ENCODE measurements at regions not wholly inside any gene's neighbourhood (a gene's known extent, or its start where the extent isn't known, plus 50 kb on each side); places are given as distances from the start of the nearest gene placed in this dataset.

DNA sequence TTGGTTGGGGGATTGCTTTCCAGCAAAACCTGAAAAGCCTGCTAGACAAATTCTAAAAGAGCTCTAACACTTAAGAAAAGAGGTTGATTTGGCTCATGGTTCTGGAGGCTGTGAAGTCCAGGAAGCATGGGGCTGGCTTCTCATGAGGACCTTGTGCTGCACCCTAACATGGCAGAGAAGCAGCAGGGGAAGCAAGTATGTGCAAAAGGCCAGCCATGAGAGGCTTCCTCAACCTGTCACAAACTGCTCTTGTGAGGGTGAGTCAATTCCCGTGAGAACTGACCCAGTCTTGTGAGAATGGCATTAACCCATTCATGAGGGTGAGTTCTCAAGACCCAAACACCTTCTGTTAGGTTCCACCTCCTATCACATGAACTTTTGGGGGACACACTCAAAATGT is 54.3 kb upstream of the IGFBP3 start:
- H3K9ac ChIP-seq (replicated peaks in 1 of 4; ENCODE audit: extremely low read depth in 1 of 4, low read depth in 3 of 4, low read length in 3 of 4) = no peak overlapping the region
- H2BK15ac ChIP-seq (ENCODE audit: low read length) = no peak overlapping the region
- no peak overlapping the region for H3K18ac ChIP-seq (ENCODE audit: extremely low read depth, low read length)
- H2AFZ ChIP-seq (ENCODE audit: low read length) = no peak overlapping the region
- H3K14ac ChIP-seq (ENCODE audit: insufficient read length) = no peak overlapping the region
- CTCF ChIA-PET (ENCODE audit: partially characterized antibody) = interaction anchor here (0.7 to 1.0 kb wide), 2 partner anchors 37 to 1194 kb away, joined by 3 read pairs; no protein-coding TSS in a partner anchor
- peaks cover 0 to 7% (median 6%) of the 10 kb centered on the region in 4 experiments; a peak in 5 of 7 replicates for H3K4me1 ChIP-seq (replicated peaks in 1 of 4; ENCODE audit: control insufficient read depth in 3 of 4, insufficient read depth in 4 of 4, low read length in 3 of 4)
- no peak overlapping the region for H2BK12ac ChIP-seq (ENCODE audit: low read depth, low read length)
- no peak overlapping the region for H4K91ac ChIP-seq (replicated peaks; ENCODE audit: insufficient read length, low read length)
- H3K4ac ChIP-seq (replicated peaks; ENCODE audit: insufficient read length, low read depth, low read length) = no peak overlapping the region
- H3K79me1 ChIP-seq (ENCODE audit: low read depth, low read length) = no peaks in the 10 kb centered on the region
- WGBS, 2 experiments (ENCODE audit: extremely low coverage in 1 of 2, insufficient coverage in 1 of 2, insufficient read length in 1 of 2, insufficient replicate concordance in 2 of 2, low coverage in 1 of 2, low lambda C conversion rate in 2 of 2, missing lambda C conversion rate in 1 of 2) = 100% methylated on average over 1 of the region's 1 CpG; no CpG with 5 or more reads in 1 of the 2 experiments
- no peak overlapping the region for H3K56ac ChIP-seq (replicated peaks; ENCODE audit: insufficient read length, low read depth, low read length)
- TF ChIP-seq JUN (IDR thresholded peaks at IDR 0.05; ENCODE audit: low read depth, low read length) = no peak
- no peak overlapping the region for H2AK5ac ChIP-seq (ENCODE audit: low read depth, low read length)
- no peak overlapping the region for H3K4me2 ChIP-seq (ENCODE audit: insufficient read depth in 1 of 2, low read depth in 2 of 2, low read length in 2 of 2)
- no peaks in the 10 kb centered on the region for H3K23me2 ChIP-seq (ENCODE audit: low read depth, low read length)
- POLR2A ChIA-PET (ENCODE audit: partially characterized antibody) = no interaction called here
- no peak overlapping the region for H4K8ac ChIP-seq (ENCODE audit: extremely low read depth, insufficient read depth, low read length)
- no peak overlapping the region for H3K27ac ChIP-seq (ENCODE audit: low read depth, low read length)
- no peaks in the 10 kb centered on the region for H3K36me3 ChIP-seq (ENCODE audit: control insufficient read depth in 2 of 4, insufficient read depth in 4 of 4, low read length in 3 of 4)
- no peak overlapping the region for H2BK120ac ChIP-seq (replicated peaks; ENCODE audit: low read depth, low read length)
- no peak overlapping the region for H2BK5ac ChIP-seq (ENCODE audit: low read depth, low read length)
- no peaks in the 10 kb centered on the region for H4K20me1 ChIP-seq (replicated peaks in 1 of 2; ENCODE audit: control insufficient read depth in 1 of 2, insufficient read depth in 2 of 2, low read length in 2 of 2)
- no peaks in the 10 kb centered on the region for H3K79me2 ChIP-seq (ENCODE audit: control insufficient read depth in 1 of 2, insufficient read depth in 2 of 2, low read length in 2 of 2)
- H3K23ac ChIP-seq (ENCODE audit: insufficient read length) = no peak overlapping the region
- no peak overlapping the region for H2BK20ac ChIP-seq (ENCODE audit: low read length)
- DNase-seq (ENCODE audit: low read depth in 1 of 2, low spot score in 2 of 2) (no peak), FAIRE-seq (no peak)
- H4K5ac ChIP-seq (ENCODE audit: insufficient read length, low read depth, low read length) = no peak overlapping the region
- no peaks in the 10 kb centered on the region for H3K9me3 ChIP-seq (ENCODE audit: insufficient read depth in 2 of 2, low read depth in 1 of 2, low read length in 1 of 2)
- H3K27me3 ChIP-seq (replicated peaks in 1 of 4; ENCODE audit: control insufficient read depth in 3 of 4, extremely low read depth in 1 of 4, insufficient read depth in 3 of 4, low read length in 3 of 4) = no peaks in the 10 kb centered on the region
- no peak overlapping the region for H3K4me3 ChIP-seq (ENCODE audit: extremely low read depth in 1 of 4, insufficient read depth in 2 of 4, low read depth in 3 of 4, low read length in 4 of 4)

All from H1 (cell line).